ENCODE measurements at regions not wholly inside any gene's neighbourhood (a gene's known extent, or its start where the extent isn't known, plus 50 kb on each side); places are given as distances from the start of the nearest gene placed in this dataset.

- TF ChIP-seq CTCF (conservative IDR thresholded peaks at IDR 0.05; ENCODE audit: low read length): no peak
- TF ChIP-seq EZH2phosphoT487 (IDR thresholded peaks at IDR 0.05; ENCODE audit: borderline replicate concordance, low read depth, low read length): no peak
Observed at GRCh38 chr15:39227001-39227400, 353.9 kb upstream of the THBS1 start.

Data from OCI-LY7 (cell line).